AG04450 (cell line): ENCODE measurements at regions not wholly inside any gene's neighbourhood (a gene's known extent, or its start where the extent isn't known, plus 50 kb on each side); places are given as distances from the start of the nearest gene placed in this dataset.

Source experiments
- CTCF ChIA-PET: fragments of 300-600, 350-600 bp; formaldehyde crosslinking; extraction: SDS; loops from one replicate; lab custom pipeline; 2022; ENCODE audit warnings: antibody characterized with exemption, inconsistent platforms; lab: Charles Lee
- POLR2A ChIA-PET: fragments of 350-600 bp; formaldehyde crosslinking; extraction: SDS; loops from one replicate; lab custom pipeline; 2021; ENCODE audit warnings: antibody characterized with exemption, inconsistent platforms; lab: Yijun Ruan, JAX
- DNase-seq: peaks from one replicate; pipeline ENCODE4 v3.0.0-alpha.2; 2011; ENCODE audit warnings: low read depth, low spot score
- H3K27ac ChIP-seq: one replicate; pipeline ENCODE4 v1.5.1; 2012; ENCODE audit warnings: low read depth, low read length, control low read depth
- H3K27me3 ChIP-seq: one replicate; pipeline ENCODE4 v1.6.0; 2012; ENCODE audit warnings: low read length; ENCODE audit not compliant: control insufficient read depth, insufficient read depth
- H3K4me3 ChIP-seq: 2 replicates; pipeline ENCODE4 v1.5.1; 2011; ENCODE audit warnings: mild to moderate bottlenecking, low read depth, low read length, control low read depth
- H3K9me3 ChIP-seq: 2 replicates; pipeline ENCODE4 v1.5.1; 2012; ENCODE audit warnings: low read length; ENCODE audit not compliant: control insufficient read depth, insufficient read depth
- CTCF ChIP-seq: IDR thresholded peaks from 2 replicates; pipeline ENCODE4 v1.5.1; 2011; ENCODE audit warnings: low read depth, low read length, control low read depth, inconsistent platforms

- CTCF ChIA-PET = no interaction called here
- POLR2A ChIA-PET = no interaction called here
- no peak overlapping the region for H3K4me3 ChIP-seq
- no peak for DNase-seq
- no peak for TF ChIP-seq CTCF
- no peaks in the 10 kb centered on the region for H3K9me3 ChIP-seq
- H3K27me3 ChIP-seq = no peaks in the 10 kb centered on the region
- no peak overlapping the region for H3K27ac ChIP-seq
Measured at GRCh38 chr6:112485120-112485826, 138.1 kb downstream of the RFPL4B start.

- Histone ChIP-seq H3K27ac (no peak overlapping the region), H3K9me3 (no peaks in the 10 kb centered on the region), H3K27me3 (no peaks in the 10 kb centered on the region), H3K4me3 (no peak overlapping the region)
- no peak for TF ChIP-seq CTCF
- no peak for DNase-seq
- ChIA-PET CTCF (no interaction called here), POLR2A (no interaction called here)
Measured at GRCh38 chr6:112485827-112486212, 138.7 kb downstream of the RFPL4B start.

GRCh38 chr6:112486454-112486853, 139.3 kb downstream of the RFPL4B start:
- no peak for DNase-seq
- Histone ChIP-seq H3K27me3 (no peaks in the 10 kb centered on the region), H3K9me3 (no peaks in the 10 kb centered on the region), H3K4me3 (no peak overlapping the region), H3K27ac (no peak overlapping the region)
- CTCF ChIA-PET = interaction anchor here (0.6 kb wide), 1 partner anchor 81 kb away, joined by 3 read pairs; no protein-coding TSS in a partner anchor
- no peak for TF ChIP-seq CTCF
- POLR2A ChIA-PET = no interaction called here

GRCh38 chr6:112488238-112488637, 141.1 kb downstream of the RFPL4B start:
- Histone ChIP-seq H3K27me3 (no peaks in the 10 kb centered on the region), H3K27ac (no peak overlapping the region), H3K9me3 (no peaks in the 10 kb centered on the region), H3K4me3 (no peak overlapping the region)
- CTCF ChIA-PET = no interaction called here
- no peak for TF ChIP-seq CTCF
- POLR2A ChIA-PET = no interaction called here
- no peak for DNase-seq

- no peak for TF ChIP-seq CTCF
- no peak overlapping the region for H3K27ac ChIP-seq
- H3K4me3 ChIP-seq = peak overlapping the region; percentile 25
- H3K9me3 ChIP-seq = no peaks in the 10 kb centered on the region
- H3K27me3 ChIP-seq = no peaks in the 10 kb centered on the region
- POLR2A ChIA-PET = interaction anchor here (0.6 kb wide), 1 partner anchor 199 kb away, joined by 4 read pairs; no protein-coding TSS in a partner anchor
- DNase-seq = peak; percentile 58
- CTCF ChIA-PET = interaction anchor here (0.7 kb wide), 1 partner anchor 62 kb away, joined by 3 read pairs; no protein-coding TSS in a partner anchor
Measured at GRCh38 chr6:112501705-112502104, 154.6 kb downstream of the RFPL4B start.
